ENCODE measurements at regions not wholly inside any gene's neighbourhood (a gene's known extent, or its start where the extent isn't known, plus 50 kb on each side); places are given as distances from the start of the nearest gene placed in this dataset.
A peak's percentile ranks its signal among the peaks of the same experiment; 100 is the strongest.
"Not testable (repeated sequence)": the region's sequence is repeated elsewhere in the genome, so short reads cannot be mapped to it uniquely, and the experiment has no call there.

- peak in 1 of 56 donors; percentile 2 for DNase-seq
These were observed 72.9 kb downstream of the ZNF622 start for GRCh38 chr5:16392718-16393117.

GRCh38 chr5:16391858-16392649 is 73.5 kb downstream of the ZNF622 start:
- no peak for DNase-seq

- no peak for DNase-seq
These were observed 74.8 kb downstream of the ZNF622 start for GRCh38 chr5:16390825-16391224.

GRCh38 chr5:16385516-16386090 is 80.0 kb downstream of the ZNF622 start:
- no peak for DNase-seq

GRCh38 chr5:16384804-16385203 is 80.8 kb downstream of the ZNF622 start:
- DNase-seq = no peak

- no peak for DNase-seq
These were observed 81.4 kb downstream of the ZNF622 start for GRCh38 chr5:16384222-16384621.

GRCh38 chr5:16383544-16384052 is 82.0 kb downstream of the ZNF622 start:
- no peak for DNase-seq

GRCh38 chr5:16382047-16382446 is 83.6 kb downstream of the ZNF622 start:
- DNase-seq = no peak

- no peak for DNase-seq
These were observed 86.8 kb downstream of the ZNF622 start for GRCh38 chr5:16378762-16379161.

- no peak for DNase-seq
These were observed 93.1 kb downstream of the ZNF622 start for GRCh38 chr5:16372493-16372892.

- no peak for DNase-seq
These were observed 99.1 kb downstream of the ZNF622 start for GRCh38 chr5:16366491-16366890.

GRCh38 chr5:16364910-16365309 is 100.7 kb downstream of the ZNF622 start:
- DNase-seq = no peak

GRCh38 chr5:16353439-16353838 is 112.2 kb downstream of the ZNF622 start:
- DNase-seq = not testable (repeated sequence)

GRCh38 chr5:16350816-16351215 is 114.8 kb downstream of the ZNF622 start:
- no peak for DNase-seq

GRCh38 chr5:16346380-16346779 is 119.2 kb downstream of the ZNF622 start:
- DNase-seq = no peak

GRCh38 chr5:16345454-16345853 is 120.1 kb downstream of the ZNF622 start:
- DNase-seq = no peak

GRCh38 chr5:16326137-16326536 is 139.5 kb downstream of the ZNF622 start:
- DNase-seq = no peak

GRCh38 chr5:16321284-16321683 is 141.7 kb upstream of the MARCHF11 start:
- no peak for DNase-seq

GRCh38 chr5:16315501-16315900 is 135.9 kb upstream of the MARCHF11 start:
- DNase-seq = peak in 7 of 56 donors; percentile 1 to 20 (median 4)

GRCh38 chr5:16313761-16314160 is 134.2 kb upstream of the MARCHF11 start:
- no peak for DNase-seq

- no peak for DNase-seq
These were observed 133.2 kb upstream of the MARCHF11 start for GRCh38 chr5:16312785-16313184.

- no peak for DNase-seq
These were observed 132.1 kb upstream of the MARCHF11 start for GRCh38 chr5:16311666-16312065.

- no peak for DNase-seq
These were observed 127.2 kb upstream of the MARCHF11 start for GRCh38 chr5:16306812-16307211.

Measured in nucleus accumbens (tissue), 56 donors.